Aorta (tissue), 5 donors: ENCODE measurements at regions not wholly inside any gene's neighbourhood (a gene's known extent, or its start where the extent isn't known, plus 50 kb on each side); places are given as distances from the start of the nearest gene placed in this dataset.

Experiments used
- ATAC-seq: fragments of 200-7000 bp; cut with Tn5 transposase; one replicate; pipeline ENCODE4 v1.9.1; 2022; ENCODE audit warnings: moderate library complexity; ENCODE audit not compliant: low FRiP score
- DNase-seq, 2 donors: peaks; one replicate each; pipeline ENCODE4 v3.0.0-alpha.2; 2020
- H3K27ac ChIP-seq, 2 donors: one replicate each; pipeline ENCODE4 v1.5.1; 2013; ENCODE audit warnings: low read length in 2 of 2, mild to moderate bottlenecking in 2 of 2, moderate library complexity in 2 of 2, control low read depth in 1 of 2, inconsistent platforms in 1 of 2, low read depth in 1 of 2
- H3K27me3 ChIP-seq, 2 donors: one replicate each; pipeline ENCODE4 v1.6.1; 2013; ENCODE audit warnings: control low read depth in 1 of 2, low read length in 1 of 2, mild to moderate bottlenecking in 1 of 2, moderate library complexity in 1 of 2; ENCODE audit not compliant: insufficient read depth in 2 of 2, control insufficient read depth in 1 of 2
- H3K36me3 ChIP-seq, 2 donors: one replicate each; pipeline ENCODE4 v1.6.1; 2013; ENCODE audit warnings: control low read depth in 1 of 2, low read length in 1 of 2, mild to moderate bottlenecking in 1 of 2; ENCODE audit not compliant: insufficient read depth in 2 of 2, control insufficient read depth in 1 of 2
- H3K4me1 ChIP-seq, 2 donors: one replicate each; pipeline ENCODE4 v1.6.1; 2013; ENCODE audit warnings: low read length in 2 of 2, control low read depth in 1 of 2, mild to moderate bottlenecking in 1 of 2, moderate library complexity in 1 of 2; ENCODE audit not compliant: insufficient read depth in 2 of 2, control insufficient read depth in 1 of 2
- H3K4me3 ChIP-seq, 2 donors: one replicate each; pipeline ENCODE4 v1.5.1; 2013; ENCODE audit warnings: low read length in 2 of 2, control low read depth in 1 of 2, mild to moderate bottlenecking in 1 of 2
- H3K9me3 ChIP-seq: one replicate; pipeline ENCODE4 v1.6.1; 2013; ENCODE audit warnings: mild to moderate bottlenecking, low read length; ENCODE audit not compliant: control insufficient read depth
- WGBS, 2 donors: extraction: QIAGEN DNeasy Blood & Tissue Kit; methylation state at CpG; one replicate each; pipeline ENCODE4 v1.1.7; 2013; 5-methylcytosine and 5-hydroxymethylcytosine counted together
- intact Hi-C, 2 donors: fragments of 100-400 bp; cut with DNase I; formaldehyde crosslinking; loops; one replicate each; pipeline versions ENCODE4 v1.14.2 to v1.15.0; 2022
- donor health status: healthy with polysubstance abuse.
- donor health status: Bipolar disorder and iron deficiency.
- donor health status: DM: no; HTN: no; CAD: no.
- donor health status: DM: no; HTN: no; CAD: no.
- donor health status: DM: yes; HTN: yes; CAD: no.

DNA sequence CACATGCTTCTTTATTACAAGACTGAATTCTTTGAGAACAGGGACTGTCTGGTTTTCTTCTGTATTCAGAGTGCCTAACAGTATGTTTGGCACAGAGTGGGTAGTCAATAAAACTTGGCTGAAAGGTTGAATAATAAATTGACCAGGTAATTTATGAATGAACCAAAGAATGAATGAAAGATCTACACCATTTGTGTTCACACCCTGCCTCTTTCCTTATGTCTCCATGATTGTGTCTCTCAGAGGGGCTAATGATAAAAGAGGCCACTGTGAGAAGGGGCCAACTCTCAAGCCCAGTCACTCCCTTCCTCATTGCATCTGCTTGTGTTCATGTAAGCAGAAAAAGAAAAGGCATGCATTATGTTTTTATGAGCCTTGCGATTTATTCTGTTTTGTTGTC lies 569.7 kb upstream of the TENM4 start:
- no peak overlapping the region for H3K4me3 ChIP-seq
- no peaks in the 10 kb centered on the region for H3K27me3 ChIP-seq
- intact Hi-C loops = no loop called here
- no peaks in the 10 kb centered on the region for H3K9me3 ChIP-seq
- no peak for DNase-seq
- no peaks in the 10 kb centered on the region for H3K4me1 ChIP-seq
- H3K27ac ChIP-seq = no peak overlapping the region
- 93 to 96% methylated on average over 1 of the region's 1 CpG for WGBS, 2 donors
- H3K36me3 ChIP-seq = no peaks in the 10 kb centered on the region
- no peak for ATAC-seq

DNA sequence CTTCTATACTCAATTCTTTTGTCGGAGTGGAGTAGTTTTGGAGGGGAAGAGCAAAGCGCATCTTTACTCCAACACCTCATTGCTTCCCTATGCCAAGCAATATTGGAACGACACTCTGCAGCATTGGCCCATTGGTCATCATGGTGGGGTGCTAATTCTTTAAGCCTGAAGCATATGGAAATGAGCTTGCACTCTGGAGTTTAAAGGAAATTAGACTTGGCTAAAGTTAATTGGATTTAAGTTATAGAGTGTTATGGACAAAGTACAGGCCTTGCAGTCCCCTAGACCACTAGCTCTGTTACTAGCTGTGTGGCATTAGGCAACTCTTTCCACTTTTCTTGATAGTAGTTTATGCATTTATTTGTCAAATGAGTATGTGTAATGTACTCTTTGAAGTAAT lies 568.3 kb upstream of the TENM4 start:
- DNase-seq (no peak), ATAC-seq (no peak)
- no peaks in the 10 kb centered on the region for H3K4me1 ChIP-seq
- H3K4me3 ChIP-seq = no peak overlapping the region
- peaks cover 1% of the 10 kb centered on the region for H3K9me3 ChIP-seq
- no peaks in the 10 kb centered on the region for H3K27me3 ChIP-seq
- intact Hi-C loops = loop anchor here in 1 of 2 donors (10.0 kb wide), 1 partner anchor 64 kb away; no protein-coding TSS in a partner anchor
- no peaks in the 10 kb centered on the region for H3K36me3 ChIP-seq
- H3K27ac ChIP-seq = no peak overlapping the region
- 97 to 98% methylated on average over 3 of the region's 3 CpGs for WGBS, 2 donors

DNA sequence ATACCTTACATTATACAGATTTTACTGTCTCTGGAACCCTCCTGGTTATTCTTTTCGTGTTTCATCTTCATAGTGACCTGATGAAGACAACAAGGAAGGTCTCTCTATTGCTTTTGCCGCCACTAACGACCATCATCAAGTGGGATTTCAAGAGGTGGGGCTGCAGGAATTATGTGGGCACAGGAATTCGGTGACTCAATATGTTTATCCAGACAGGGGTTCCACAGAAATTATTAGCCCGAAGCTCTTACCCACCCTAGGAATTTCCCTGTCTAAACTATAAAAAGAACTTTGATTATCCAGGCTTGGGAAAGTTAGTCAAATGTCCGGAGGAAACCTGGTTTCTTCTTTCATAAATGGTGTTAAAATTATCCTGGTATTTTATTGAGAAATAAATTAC lies 566.8 kb upstream of the TENM4 start:
- ATAC-seq = no peak
- intact Hi-C loops = loop anchor here in 1 of 2 donors (10.0 kb wide), 1 partner anchor 63 kb away; no protein-coding TSS in a partner anchor
- no peaks in the 10 kb centered on the region for H3K36me3 ChIP-seq

DNA sequence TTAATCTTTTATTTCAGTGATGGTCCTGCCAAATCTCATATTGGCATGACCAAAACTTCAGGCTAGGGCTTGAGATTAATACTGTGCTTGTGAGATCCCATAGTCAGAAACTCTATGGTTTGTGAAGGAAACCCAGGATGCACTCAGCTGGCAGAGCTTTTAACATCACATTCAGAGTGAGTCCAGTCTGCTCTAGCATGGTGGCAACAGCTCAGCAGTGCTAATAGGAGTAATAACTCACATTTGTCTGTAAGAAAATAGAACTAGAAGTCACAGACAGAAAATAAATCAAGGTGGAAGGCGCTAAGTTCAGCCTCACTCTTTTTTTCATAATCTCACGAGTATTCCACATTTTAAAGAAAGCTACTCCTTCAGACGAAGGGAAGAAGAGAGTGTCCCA lies 549.3 kb upstream of the TENM4 start:
- no peak for ATAC-seq

More for the DNA sequence above, 566.8 kb upstream of the TENM4 start:
- H3K9me3 ChIP-seq = peaks cover 1% of the 10 kb centered on the region
- DNase-seq = no peak
- 26 to 30% methylated on average over 6 of the region's 6 CpGs for WGBS, 2 donors
- H3K27me3 ChIP-seq = no peaks in the 10 kb centered on the region
- H3K4me3 ChIP-seq = no peak overlapping the region
- no peak overlapping the region for H3K27ac ChIP-seq
- no peaks in the 10 kb centered on the region for H3K4me1 ChIP-seq

DNA sequence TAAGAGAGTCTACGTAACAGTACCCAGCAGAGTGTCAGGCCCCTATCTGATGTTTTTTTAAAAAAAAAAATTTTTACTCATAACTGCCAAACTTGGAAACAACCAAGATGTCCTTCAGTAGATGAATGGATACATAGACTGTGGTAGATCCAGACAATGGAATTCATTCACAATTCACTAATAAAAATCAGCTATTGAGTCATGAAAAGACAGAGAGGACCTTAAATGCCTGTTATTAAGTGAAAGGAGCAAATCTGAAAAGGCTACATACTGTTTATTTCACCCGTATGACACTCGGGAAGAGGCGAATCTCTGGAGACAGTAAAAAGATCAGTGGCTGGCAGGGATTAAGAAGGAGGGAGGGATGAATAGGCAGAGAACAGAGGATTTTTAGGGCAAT lies 541.4 kb upstream of the TENM4 start:
- Histone ChIP-seq H3K9me3 (peaks cover 2% of the 10 kb centered on the region), H3K4me1 (no peaks in the 10 kb centered on the region), H3K4me3 (no peak overlapping the region), H3K27ac (no peak overlapping the region), H3K36me3 (no peaks in the 10 kb centered on the region), H3K27me3 (no peaks in the 10 kb centered on the region)
- DNase-seq (no peak), ATAC-seq (no peak)
- 91 to 93% methylated on average over 4 of the region's 4 CpGs for WGBS, 2 donors
- intact Hi-C loops = no loop called here

More for the DNA sequence above, 549.3 kb upstream of the TENM4 start:
- Histone ChIP-seq H3K4me3 (no peak overlapping the region), H3K27me3 (peaks cover 0 to 2% of the 10 kb centered on the region in 2 donors), H3K9me3 (no peaks in the 10 kb centered on the region), H3K4me1 (no peaks in the 10 kb centered on the region), H3K27ac (no peak overlapping the region), H3K36me3 (no peaks in the 10 kb centered on the region)
- intact Hi-C loops = no loop called here
- no peak for DNase-seq
- WGBS, 2 donors = 23 to 33% methylated on average over 3 of the region's 3 CpGs

DNA sequence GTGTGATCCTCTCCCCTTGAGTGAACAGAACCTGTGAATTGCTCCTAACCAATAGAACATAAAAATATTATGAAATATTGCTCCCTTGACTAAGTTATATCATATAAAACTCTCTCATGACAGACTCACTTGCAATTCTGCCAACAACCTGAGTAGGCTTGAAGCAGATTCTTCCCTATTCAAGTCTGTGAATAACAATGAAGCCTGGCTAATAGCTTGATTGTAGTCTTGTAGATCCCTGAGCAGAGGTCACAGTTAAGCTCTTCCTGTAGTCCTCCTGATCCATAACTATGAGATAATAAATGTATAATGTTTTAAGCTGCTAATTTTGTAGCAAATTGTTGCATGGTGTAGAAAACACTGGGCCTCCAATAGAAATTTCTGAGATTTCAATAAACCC lies 540.1 kb upstream of the TENM4 start:
- Histone ChIP-seq H3K4me3 (no peak overlapping the region), H3K9me3 (peaks cover 2% of the 10 kb centered on the region), H3K27ac (no peak overlapping the region), H3K4me1 (no peaks in the 10 kb centered on the region), H3K27me3 (no peaks in the 10 kb centered on the region), H3K36me3 (no peaks in the 10 kb centered on the region)
- no peak for DNase-seq
- no peak for ATAC-seq
- intact Hi-C loops = no loop called here

DNA sequence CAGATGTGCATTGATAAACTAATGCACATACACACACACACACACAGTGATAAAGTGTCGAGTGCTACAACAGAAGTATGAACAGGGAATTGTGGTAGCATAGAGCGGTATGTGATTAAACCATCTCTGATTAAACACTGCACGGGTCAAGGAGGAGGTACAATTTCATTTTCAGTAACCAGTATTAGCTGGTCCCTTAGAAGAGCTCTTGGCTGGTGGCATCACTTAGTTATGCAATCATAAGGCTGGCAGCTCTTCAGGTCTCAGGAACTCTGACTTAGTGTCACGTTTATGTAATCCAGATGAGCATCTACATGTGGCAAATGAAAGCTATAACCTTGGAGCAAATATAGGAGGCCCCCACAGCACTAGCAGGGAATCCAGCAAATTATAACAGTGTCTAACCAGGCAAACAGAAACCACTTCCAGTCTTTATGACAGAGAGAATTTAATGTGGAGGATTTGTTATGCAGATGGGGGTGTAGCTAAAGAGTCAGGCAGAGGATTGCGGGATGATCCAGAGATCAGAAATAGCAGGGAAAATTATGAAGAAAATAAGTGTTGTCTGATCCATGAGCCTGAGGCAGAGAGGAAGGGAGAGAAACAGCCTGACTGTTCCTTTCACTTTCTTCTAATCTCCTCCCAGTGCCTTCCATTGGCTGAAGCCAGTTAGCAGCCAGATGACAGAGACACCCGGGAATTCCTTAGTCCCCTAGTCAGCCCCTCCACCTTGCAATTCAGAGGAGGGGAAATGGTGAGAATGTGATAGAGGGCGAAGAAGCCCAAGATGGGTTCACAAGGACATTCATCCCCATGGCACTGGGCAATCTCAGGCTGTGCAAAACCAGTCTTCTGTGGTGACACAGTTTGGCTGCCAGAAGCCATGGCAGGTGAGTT lies 533.1 kb upstream of the TENM4 start:
- 57 to 60% methylated on average over 7 of the region's 7 CpGs for WGBS, 2 donors

DNA sequence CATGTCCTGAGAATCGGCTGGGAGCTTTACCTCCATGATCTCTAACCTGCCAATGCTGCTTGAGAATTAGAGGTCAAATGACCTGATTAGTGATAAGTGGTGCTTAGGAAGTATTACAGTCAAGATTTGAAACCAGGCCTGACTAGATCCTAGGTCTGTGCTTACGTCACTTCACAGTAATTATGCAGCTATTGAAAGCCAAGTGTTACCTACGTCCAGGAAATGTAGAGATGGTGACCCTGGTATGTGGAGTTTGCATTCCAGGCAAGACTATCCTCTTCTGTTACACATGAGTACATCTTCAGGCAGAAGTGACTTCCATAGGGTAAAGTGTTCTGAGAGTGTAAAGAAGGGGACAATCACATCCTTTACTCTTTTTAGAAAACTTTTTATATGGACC lies 530.4 kb upstream of the TENM4 start:
- Histone ChIP-seq H3K27me3 (no peaks in the 10 kb centered on the region), H3K27ac (no peak overlapping the region), H3K36me3 (no peaks in the 10 kb centered on the region), H3K4me3 (no peak overlapping the region), H3K9me3 (no peaks in the 10 kb centered on the region), H3K4me1 (no peaks in the 10 kb centered on the region)
- no peak for ATAC-seq
- intact Hi-C loops = no loop called here
- WGBS, 2 donors = 84 to 88% methylated on average over 3 of the region's 3 CpGs
- DNase-seq = no peak

More for the DNA sequence above, 533.1 kb upstream of the TENM4 start:
- no peaks in the 10 kb centered on the region for H3K4me1 ChIP-seq
- no peaks in the 10 kb centered on the region for H3K36me3 ChIP-seq
- DNase-seq (no peak), ATAC-seq (peak; percentile 48)
- intact Hi-C loops = no loop called here
- peaks cover 2% of the 10 kb centered on the region for H3K9me3 ChIP-seq
- no peak overlapping the region for H3K27ac ChIP-seq
- H3K4me3 ChIP-seq = no peak overlapping the region
- H3K27me3 ChIP-seq = no peaks in the 10 kb centered on the region

DNA sequence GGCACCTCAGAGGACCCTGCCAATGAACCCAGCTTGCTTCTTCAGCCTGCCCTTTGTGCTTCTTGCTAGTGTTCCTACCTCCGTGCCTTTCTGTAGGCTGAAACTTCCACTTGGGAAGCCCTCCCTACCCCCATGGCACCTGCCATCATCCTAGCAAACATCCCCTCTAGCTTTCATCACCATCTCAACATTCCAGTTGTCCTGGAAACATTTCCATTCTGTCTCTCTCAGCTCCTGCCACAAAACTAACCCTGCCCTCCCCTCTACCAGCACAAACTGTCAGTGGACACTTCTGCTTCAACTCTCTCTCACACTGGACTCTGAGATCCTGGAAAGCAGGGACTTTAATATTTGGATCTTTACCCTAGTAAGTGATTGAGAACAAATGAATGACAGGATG lies 525.8 kb upstream of the TENM4 start:
- no peaks in the 10 kb centered on the region for H3K36me3 ChIP-seq
- H3K27ac ChIP-seq = no peak overlapping the region
- no peaks in the 10 kb centered on the region for H3K9me3 ChIP-seq
- H3K27me3 ChIP-seq = no peaks in the 10 kb centered on the region
- no peaks in the 10 kb centered on the region for H3K4me1 ChIP-seq
- DNase-seq (no peak), ATAC-seq (no peak)
- WGBS, 2 donors = 80% methylated on average over 1 of the region's 1 CpG
- H3K4me3 ChIP-seq = no peak overlapping the region
- intact Hi-C loops = no loop called here
